Bone marrow (tissue), 2 donors: ENCODE measurements at regions not wholly inside any gene's neighbourhood (a gene's known extent, or its start where the extent isn't known, plus 50 kb on each side); places are given as distances from the start of the nearest gene placed in this dataset.
"Not testable (repeated sequence)": the region's sequence is repeated elsewhere in the genome, so short reads cannot be mapped to it uniquely, and the experiment has no call there.

ENCODE experiments used
- DNase-seq, 2 donors: peaks; one replicate each; lab custom pipeline; 2025; lab: John Stamatoyannopoulos, UW

GRCh38 chr5:71771191-71771590 lies 52.1 kb downstream of the CARTPT start:
- no peak for DNase-seq

GRCh38 chr5:71778678-71779276 lies 59.7 kb downstream of the CARTPT start:
- no peak for DNase-seq

GRCh38 chr5:71780597-71780996 lies 61.5 kb downstream of the CARTPT start:
- no peak for DNase-seq

- no peak for DNase-seq
Measured at GRCh38 chr5:71782393-71782770, 63.3 kb downstream of the CARTPT start.

- no peak for DNase-seq
Measured at GRCh38 chr5:71782771-71783770, 64.0 kb downstream of the CARTPT start.

GRCh38 chr5:71783891-71784290 lies 64.8 kb downstream of the CARTPT start:
- no peak for DNase-seq

- DNase-seq = no peak
Measured at GRCh38 chr5:71786337-71787055, 67.4 kb downstream of the CARTPT start.

- DNase-seq = no peak
Measured at GRCh38 chr5:71788794-71789193, 69.7 kb downstream of the CARTPT start.

- no peak for DNase-seq
Measured at GRCh38 chr5:71789746-71790145, 70.7 kb downstream of the CARTPT start.

GRCh38 chr5:71790433-71790832 lies 71.4 kb downstream of the CARTPT start:
- no peak for DNase-seq

- DNase-seq = not testable (repeated sequence)
Measured at GRCh38 chr5:71792041-71792440, 73.0 kb downstream of the CARTPT start.

GRCh38 chr5:71794061-71794695 lies 75.1 kb downstream of the CARTPT start:
- no peak for DNase-seq

GRCh38 chr5:71802673-71803072 lies 83.6 kb downstream of the CARTPT start:
- DNase-seq = no peak

GRCh38 chr5:71806711-71807110 lies 87.6 kb downstream of the CARTPT start:
- no peak for DNase-seq

- DNase-seq = no peak
Measured at GRCh38 chr5:71807909-71808308, 88.8 kb downstream of the CARTPT start.

- DNase-seq = no peak
Measured at GRCh38 chr5:71809446-71809845, 90.4 kb downstream of the CARTPT start.

GRCh38 chr5:71810023-71810422 lies 90.9 kb downstream of the CARTPT start:
- DNase-seq = no peak

- DNase-seq = no peak
Measured at GRCh38 chr5:71810471-71811195, 91.6 kb downstream of the CARTPT start.

GRCh38 chr5:71811779-71812178 lies 92.7 kb downstream of the CARTPT start:
- DNase-seq = no peak

GRCh38 chr5:71816307-71816706 lies 97.2 kb downstream of the CARTPT start:
- no peak for DNase-seq

- DNase-seq = no peak
Measured at GRCh38 chr5:71817891-71818290, 98.8 kb downstream of the CARTPT start.

- DNase-seq = no peak
Measured at GRCh38 chr5:71821029-71821428, 102.0 kb downstream of the CARTPT start.
